COLO829 (cell line): ENCODE measurements at regions not wholly inside any gene's neighbourhood (a gene's known extent, or its start where the extent isn't known, plus 50 kb on each side); places are given as distances from the start of the nearest gene placed in this dataset.
"Not testable (repeated sequence)": the region's sequence is repeated elsewhere in the genome, so short reads cannot be mapped to it uniquely, and the experiment has no call there.

ENCODE experiments used
- DNase-seq: peaks from one replicate; pipeline ENCODE4 v3.0.0; 2012; ENCODE audit warnings: low spot score

GRCh38 chr6:28585335-28585734 is 59.7 kb downstream of the GPX5 start:
- DNase-seq = no peak

- DNase-seq = no peak
Measured at GRCh38 chr6:28586324-28586723, 60.6 kb downstream of the GPX5 start.

- DNase-seq = no peak
Measured at GRCh38 chr6:28586962-28587745, 61.5 kb downstream of the GPX5 start.

GRCh38 chr6:28587746-28588075 is 62.0 kb downstream of the GPX5 start:
- DNase-seq = no peak

DNA sequence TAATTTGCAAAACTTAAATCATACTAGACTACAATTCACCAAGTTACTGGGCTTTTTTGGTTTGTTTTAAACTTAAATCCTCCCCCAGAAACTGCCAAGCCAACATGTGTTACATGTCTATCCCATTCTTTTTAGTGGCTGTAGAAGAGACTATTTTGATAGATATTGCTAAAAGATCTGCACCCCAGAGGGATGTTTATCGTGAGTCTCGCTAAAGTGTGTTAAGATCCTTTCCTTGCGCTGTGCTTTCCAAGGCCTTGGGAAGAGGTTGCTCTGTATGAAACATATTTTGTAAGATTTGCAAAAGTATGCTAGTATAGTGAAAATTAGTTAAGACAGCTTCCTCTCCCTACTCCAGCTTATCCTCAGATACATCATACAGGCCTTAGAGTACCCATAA is 63.0 kb downstream of the GPX5 start:
- DNase-seq = no peak

DNA sequence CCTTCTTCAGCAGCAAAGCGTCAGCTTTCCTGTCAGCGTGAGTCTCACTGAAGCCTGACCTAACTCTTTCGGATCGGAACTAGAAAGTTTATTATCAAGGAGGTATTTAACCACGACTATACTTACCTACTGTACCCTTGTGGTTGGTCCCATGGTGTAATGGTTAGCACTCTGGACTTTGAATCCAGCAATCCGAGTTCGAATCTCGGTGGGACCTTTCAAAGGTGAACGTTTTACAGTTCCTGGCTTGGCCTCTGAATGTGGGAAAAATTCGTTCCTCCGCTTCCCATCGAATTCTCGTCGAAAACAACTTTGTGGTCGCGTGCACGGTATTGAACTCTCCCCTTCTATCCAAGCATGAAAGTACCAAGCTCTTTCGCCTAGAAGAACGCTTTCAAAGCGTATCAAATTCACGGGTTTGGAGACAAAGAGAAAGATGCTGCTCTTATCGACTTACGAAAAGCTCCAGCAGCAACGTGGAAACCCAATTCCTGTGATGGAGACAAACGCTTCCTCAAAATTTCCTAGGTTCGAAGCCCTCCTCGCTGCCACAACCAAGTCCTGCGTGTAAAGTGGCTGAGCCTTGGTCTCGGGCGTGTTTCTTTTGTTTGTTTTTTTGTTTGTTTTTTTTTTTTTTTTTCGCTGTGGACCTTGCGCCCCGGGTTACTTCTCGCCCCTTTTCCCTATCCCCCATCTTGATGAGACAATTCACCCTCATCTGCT is 63.7 kb downstream of the GPX5 start:
- peak; percentile 88 for DNase-seq

- no peak for DNase-seq
Measured at GRCh38 chr6:28589957-28590349, 64.3 kb downstream of the GPX5 start.

GRCh38 chr6:28597217-28597835 is 71.6 kb downstream of the GPX5 start:
- DNase-seq = peak; percentile 84

DNA sequence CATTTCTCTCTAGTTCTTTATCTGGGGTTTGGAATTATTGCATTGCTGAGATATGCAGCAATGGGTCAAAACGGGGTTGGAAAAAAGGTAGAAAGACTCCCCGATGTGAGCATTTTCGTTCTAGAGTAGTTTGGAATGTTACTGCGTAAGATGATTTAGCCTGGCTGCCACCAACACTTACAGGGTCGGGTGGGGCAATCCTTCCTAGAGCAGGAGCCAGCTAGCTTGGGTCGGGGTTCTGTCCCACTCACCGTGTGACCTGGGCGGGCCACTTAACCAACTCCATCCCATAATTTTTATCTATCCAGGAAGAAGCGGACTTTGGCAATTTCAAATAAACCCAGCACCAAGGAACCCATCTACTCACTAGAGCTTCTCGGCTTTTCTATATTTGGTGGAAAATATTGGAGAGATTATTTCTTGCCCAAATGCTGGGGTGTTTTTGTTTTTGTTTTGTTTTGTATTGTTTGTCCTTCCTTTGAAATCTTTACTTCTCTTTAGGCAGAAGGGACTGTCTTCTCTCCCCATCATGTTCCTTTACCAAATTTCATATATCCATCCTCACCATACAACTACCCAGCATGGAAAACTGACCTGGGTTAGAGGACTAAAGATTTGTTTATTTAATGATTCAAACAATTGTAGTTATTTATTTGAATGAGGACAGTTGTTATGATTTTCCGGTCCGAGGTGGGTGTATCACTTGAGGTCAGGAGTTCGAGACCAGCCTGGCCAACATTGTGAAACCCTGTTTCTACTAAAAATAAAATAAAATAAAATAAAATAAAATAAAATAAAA is 72.4 kb downstream of the GPX5 start:
- no peak for DNase-seq

- no peak for DNase-seq
Measured at GRCh38 chr6:28598757-28599686, 73.3 kb downstream of the GPX5 start.

- DNase-seq = no peak
Measured at GRCh38 chr6:28600245-28600644, 74.6 kb downstream of the GPX5 start.

DNA sequence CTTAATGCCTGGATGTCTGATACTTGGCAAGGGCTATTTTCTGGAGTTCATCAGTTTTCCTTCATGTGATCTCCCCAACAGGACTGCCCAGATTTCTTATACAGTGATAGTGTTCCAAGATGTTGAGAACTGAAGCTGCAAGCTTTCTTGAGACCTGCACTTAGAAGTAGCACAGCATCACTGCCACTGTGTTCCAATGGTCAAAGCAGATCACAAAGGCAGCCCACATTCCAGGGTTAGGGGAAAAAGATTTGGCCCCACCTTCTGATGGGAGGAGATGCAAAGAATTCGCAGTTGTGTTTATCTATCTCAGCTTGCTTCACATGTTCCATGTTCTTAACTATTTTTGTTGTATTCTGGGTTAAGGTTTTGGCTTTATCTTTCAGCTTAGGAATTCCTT is 78.2 kb downstream of the GPX5 start:
- no peak for DNase-seq

DNA sequence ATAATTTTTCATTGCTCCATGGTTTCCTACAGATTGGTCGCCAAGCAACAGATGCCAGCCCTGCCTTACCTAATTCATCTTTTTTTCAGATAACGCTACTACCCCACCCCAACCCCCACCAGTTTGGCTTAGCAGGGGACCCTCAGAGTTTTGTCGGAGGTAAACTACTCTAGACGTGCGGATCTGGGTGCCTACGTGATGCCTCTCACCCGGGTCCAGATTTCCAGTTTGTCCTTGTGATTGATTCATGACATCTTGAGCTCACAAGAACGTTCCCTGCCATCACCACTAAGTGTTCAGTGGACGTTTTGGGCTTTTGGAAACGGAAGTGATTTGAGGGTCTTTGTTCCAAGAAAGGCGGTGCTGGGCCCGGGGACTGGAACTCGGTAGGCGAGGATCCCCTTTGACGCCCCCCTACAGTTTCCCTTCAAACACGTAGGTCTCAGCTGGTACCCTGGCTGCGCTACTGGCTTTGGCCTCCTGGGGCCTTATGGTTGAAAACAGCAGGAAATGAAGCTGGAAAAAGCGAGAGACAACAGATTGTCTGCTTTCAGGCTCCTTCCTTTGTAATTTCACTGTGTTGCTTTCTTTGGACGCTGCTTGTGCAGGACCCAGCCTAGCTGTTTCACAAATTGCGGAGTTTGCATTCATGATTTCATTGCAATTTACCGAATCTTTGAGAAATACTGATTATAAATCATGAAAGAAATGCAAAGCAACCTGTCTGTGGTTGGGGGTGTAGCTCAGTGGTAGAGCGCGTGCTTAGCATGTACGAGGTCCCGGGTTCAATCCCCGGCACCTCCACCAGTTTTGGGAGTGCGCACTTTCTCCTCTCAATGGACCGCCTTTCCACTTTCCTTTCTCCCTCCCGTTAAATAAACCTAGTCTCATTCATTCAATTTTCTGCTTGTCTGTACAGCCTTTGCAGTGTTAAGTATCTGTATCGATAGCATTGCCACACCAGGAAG is 81.0 kb downstream of the GPX5 start:
- DNase-seq = peak; percentile 96

DNA sequence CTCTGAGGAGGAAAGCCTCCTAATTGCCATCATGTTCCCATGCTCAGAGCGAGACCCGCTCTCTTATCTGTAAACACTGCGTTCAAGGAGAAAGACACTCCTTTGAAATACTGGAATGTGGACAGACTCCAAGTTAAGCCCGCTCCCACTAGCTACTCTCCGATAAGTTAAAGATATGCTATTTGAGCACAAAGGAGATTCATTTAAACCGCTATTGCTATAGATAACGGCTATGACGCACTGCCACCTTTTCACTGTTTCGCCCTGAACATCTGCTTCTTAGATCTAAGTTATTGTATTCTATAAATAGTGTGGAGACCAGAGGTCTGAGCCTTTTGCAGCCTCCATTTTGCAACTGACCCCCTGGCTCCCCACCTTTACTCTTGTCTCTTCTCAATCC is 82.3 kb downstream of the GPX5 start:
- no peak for DNase-seq

DNA sequence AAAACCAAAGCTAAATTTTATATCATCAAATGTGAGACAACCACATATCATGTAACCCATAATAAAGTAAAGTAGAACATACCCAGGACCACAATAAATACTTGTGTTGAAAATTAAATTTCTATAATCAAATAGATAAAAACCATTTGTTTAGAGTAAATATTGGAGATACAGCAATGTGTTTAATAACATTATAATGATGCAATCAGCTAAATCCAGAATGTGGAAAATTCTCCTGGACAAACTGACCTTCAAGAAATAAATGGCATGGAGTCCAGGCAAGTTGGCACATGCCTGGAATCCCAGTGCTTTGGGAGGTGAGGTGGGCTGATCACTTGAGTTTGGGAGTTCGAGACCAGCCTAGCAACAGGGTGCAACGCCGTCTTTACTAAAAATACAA is 84.0 kb downstream of the GPX5 start:
- no peak for DNase-seq

GRCh38 chr6:28615616-28615954 is 89.9 kb downstream of the GPX5 start:
- DNase-seq = no peak

- DNase-seq = no peak
Measured at GRCh38 chr6:28615955-28616747, 90.5 kb downstream of the GPX5 start.

- DNase-seq = no peak
Measured at GRCh38 chr6:28618898-28619555, 93.3 kb downstream of the GPX5 start.

- DNase-seq = not testable (repeated sequence)
Measured at GRCh38 chr6:28621268-28621667, 95.6 kb downstream of the GPX5 start.
